ENCODE measurements at regions not wholly inside any gene's neighbourhood (a gene's known extent, or its start where the extent isn't known, plus 50 kb on each side); places are given as distances from the start of the nearest gene placed in this dataset.
"Not testable (repeated sequence)": the region's sequence is repeated elsewhere in the genome, so short reads cannot be mapped to it uniquely, and the experiment has no call there.

GRCh38 chr10:59053502-59053901 lies 122.9 kb upstream of the PHYHIPL start:
- not testable (repeated sequence) for FAIRE-seq

- FAIRE-seq, result no peak
Measured at GRCh38 chr10:59055045-59055444, 121.4 kb upstream of the PHYHIPL start.

GRCh38 chr10:59057345-59057744 lies 119.1 kb upstream of the PHYHIPL start:
- FAIRE-seq, result no peak

DNA sequence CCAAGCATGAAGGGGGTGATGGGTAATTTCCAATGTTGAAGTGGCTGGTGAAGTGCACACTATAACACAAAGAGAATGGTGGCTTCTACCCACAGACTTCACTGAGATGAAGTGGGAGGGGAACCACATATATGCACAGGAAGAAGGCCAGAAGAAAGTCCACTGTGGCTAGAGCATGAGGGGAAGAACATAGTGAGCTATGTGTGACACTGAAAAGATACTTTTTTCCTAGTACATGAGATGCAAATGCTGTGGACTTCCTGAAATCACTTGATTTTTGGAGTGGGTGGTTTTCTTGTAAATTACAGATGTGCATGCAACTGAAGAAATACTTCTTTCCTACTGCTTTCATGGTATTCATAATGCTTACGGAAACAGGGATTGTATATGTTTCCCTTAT lies 115.6 kb upstream of the PHYHIPL start:
- FAIRE-seq, result no peak

DNA sequence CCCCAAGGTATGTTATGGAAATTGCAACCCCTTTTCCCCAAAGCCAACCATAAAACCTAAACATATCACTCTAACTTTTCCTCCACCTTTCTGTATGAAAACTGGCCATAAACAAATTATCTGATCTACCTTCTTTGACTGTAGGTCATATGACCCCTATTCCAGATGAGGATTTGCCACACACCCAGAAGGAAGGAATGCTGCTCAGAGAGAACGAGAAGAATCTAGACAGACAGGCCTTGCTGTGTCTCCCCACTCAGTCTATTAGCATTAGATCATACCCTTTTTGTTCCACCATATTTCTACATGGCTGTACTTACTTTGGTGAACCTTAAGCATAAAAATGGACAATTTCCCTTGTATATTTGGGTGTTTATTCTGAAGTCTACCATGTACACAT lies 113.0 kb upstream of the PHYHIPL start:
- FAIRE-seq, result no peak

- FAIRE-seq, result no peak
Measured at GRCh38 chr10:59064080-59064692, 112.3 kb upstream of the PHYHIPL start.

GRCh38 chr10:59064759-59065539 lies 111.5 kb upstream of the PHYHIPL start:
- FAIRE-seq, result no peak

DNA sequence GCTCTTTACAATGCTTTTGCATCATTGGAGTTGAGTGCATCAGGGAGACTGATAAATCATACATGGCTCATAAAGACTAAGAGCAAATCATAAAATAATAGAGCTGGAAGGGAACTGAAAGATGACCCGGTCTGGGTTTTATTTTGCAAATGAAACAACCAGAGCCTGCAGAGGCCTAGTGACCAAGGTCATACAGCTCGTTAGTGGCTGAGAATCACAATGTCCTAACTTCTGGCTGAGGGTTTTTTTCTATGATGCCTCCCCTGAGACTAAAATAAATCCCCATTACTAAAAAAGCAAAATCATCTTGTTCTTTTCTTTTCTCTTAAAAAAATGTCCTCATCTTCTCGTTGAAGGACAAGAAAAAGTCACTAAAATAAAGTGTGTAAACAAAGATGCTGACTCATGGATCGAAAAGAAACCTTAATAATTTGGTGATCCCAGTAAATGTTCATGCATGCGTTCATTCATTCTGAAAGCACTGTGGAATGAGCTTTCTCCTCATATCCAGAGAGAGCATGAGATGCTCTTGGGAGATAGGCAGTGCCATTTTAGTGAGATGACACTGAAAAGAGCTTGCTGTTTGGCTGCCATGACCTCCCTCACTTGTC lies 107.8 kb upstream of the PHYHIPL start:
- FAIRE-seq, result no peak

- no peak for FAIRE-seq
Measured at GRCh38 chr10:59072038-59072437, 104.4 kb upstream of the PHYHIPL start.

GRCh38 chr10:59073456-59074053 lies 102.9 kb upstream of the PHYHIPL start:
- FAIRE-seq, result no peak

GRCh38 chr10:59075576-59075975 lies 100.9 kb upstream of the PHYHIPL start:
- no peak for FAIRE-seq

DNA sequence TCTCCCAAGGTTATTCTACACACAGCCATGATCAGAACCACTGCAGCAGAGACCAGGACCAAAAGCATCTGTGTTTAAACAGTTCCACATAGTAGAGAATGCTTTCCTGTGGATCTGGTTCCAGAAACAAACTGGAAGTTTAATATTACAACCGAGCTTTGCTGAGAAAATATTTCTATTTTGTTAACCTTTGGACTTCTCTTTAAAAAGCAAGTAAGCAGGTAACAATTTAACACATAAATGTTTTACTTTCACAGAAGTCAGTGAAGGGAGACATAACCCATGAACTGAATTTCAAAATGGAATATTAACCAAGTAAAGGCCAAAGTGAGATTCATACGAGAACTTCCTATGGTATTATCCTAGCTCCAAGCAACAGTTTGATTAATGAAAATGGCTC lies 98.6 kb upstream of the PHYHIPL start:
- FAIRE-seq, result no peak

DNA sequence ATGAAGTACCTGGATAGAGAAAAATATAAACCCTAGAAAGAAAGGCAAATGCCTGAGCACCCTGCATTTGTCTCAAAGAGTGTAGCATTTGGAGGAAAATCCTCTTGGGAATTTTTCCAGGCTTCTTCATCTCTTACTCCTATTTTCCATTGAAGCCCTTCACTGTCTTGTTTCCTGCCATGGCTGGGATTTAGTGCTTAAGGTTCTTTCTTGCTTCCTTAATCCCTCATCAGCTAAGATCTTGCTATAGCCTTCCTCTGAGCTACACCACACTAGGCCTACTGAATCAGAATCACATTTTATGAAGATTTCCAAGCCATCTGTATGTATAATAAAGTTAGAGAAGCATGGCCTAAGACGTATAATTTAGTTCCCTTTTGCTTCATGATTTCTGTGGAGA lies 97.5 kb upstream of the PHYHIPL start:
- FAIRE-seq, result no peak

DNA sequence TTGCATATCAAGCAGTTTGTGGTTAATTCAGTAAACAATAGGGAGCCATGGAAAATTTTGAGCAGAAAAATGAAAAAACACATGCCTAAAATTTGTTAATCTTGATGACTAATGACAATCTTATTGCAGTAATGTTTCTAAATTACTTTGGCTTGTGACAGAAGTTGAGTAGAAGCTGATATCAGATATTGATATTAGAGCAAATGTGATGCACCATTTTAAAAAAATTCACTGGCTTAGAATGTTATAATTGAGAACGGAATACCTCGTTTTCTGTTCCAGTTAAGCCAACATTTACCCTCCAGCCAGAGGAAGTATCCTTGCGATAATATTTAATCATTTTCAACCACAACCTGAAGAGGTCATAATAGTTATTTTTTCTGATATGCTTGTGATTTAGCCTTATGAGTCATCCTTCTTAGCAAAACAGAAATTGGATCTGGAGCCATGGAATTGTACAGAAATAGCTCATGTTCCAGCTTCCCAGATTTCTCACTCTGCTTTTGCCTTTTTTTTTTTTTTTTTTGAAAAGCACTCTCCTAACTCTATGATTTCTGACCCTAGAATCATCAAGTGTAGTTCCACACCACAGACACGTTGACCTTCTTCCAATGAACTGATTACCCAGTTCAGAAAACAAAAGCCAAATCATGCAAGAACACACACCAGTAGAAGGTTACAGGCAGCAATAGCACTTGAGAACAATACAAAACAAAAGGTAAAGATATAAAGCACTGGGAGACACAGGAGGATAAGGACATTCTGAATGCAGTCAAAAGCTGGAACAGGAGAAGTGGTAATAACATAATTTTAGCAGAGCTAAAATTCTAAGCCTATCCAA lies 96.8 kb upstream of the PHYHIPL start:
- no peak for FAIRE-seq

GRCh38 chr10:59082249-59082648 lies 94.2 kb upstream of the PHYHIPL start:
- no peak for FAIRE-seq

GRCh38 chr10:59085054-59085453 lies 91.4 kb upstream of the PHYHIPL start:
- FAIRE-seq, result no peak

DNA sequence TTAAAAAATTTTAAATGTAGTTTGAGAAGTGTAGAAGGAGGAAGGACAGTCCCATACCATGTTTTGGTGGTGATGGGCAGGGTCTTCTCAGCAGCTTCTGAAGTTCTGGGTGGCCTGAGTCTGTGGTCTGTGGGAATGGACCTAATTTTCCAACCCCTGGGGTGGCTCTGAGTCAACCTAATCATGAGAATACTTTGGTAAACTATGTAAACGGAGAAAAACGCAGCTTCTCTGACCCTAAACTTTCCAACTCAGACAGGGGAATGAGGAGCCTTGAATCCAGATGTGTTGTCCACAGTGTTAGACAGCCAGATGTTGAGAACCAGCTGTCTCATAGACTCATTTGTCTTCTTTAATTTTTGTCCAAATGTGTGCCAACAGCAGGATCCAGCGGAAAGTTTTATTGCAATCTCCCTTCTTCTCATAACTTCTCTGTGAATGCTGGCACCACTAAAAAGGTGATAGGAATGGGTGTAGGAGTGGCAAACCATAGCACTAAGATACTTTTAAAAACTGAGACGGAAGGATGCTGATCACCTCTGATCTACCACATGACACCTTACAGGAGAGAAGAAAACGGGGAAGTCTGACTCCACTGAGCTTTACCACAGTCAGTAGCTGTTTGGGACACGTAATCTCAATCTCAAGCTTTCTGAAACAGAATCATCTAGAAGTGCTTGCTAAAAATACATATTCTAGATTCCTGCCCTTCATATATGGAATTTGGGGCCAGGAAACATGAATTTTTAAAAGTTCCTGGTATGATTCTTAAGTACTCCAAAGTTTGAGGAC lies 90.5 kb upstream of the PHYHIPL start:
- no peak for FAIRE-seq

DNA sequence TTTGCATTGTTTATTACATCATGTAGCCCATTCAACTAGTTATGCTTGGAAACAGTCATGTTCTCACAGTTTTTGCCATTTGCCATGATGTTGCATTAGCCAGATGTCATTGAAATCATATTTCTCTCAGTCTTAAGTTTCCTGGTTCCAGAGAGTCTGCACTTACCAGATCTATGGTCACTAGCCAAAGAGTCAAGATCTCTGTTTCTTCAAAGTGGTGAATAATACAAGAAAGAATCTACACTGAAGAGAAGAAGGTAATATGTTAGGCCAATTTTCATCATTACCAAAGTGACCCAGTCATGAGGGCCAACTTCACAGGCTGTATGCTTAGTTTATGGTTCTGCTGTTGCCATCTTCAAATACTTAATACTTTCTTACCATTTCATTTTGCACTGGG lies 89.0 kb upstream of the PHYHIPL start:
- no peak for FAIRE-seq

- no peak for FAIRE-seq
Measured at GRCh38 chr10:59088912-59089573, 87.4 kb upstream of the PHYHIPL start.

DNA sequence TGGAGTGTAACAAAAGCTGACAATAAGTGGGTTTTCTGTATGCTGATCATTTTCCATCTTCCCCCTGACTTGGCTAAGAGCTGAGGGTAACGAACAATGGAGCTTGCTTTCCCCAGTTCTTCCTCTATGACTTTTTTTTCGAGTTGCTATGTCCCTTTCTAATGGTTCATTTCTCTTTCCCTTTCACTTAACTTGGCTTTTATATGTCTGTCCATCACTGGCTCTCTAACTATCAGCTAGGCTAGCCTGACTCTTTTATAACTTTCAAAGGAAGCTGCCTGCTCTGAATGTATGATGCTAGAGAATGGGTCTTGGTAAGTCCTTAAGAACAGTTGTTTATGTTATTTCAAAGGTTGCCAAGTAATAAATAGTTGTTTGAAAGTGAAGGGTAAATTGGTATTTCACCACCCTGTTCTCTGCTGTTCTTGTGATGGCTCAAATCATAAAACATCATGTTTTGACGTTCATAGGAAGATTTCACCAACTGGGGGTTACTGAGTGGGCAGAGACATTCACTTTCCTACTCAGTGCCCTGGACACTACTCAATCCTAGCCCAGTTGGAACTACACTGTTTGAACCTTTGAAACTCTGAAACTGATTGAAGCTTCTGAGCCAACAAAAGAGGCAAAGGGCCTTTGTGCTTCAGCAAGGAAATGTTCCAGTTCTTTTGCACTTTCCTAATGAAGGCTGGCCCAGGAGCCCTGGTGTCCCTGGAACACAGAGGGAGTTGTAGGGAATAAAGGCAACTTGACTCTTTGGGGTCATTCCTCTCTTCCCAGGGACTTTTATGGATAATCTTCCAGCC lies 85.4 kb upstream of the PHYHIPL start:
- FAIRE-seq, result no peak

DNA sequence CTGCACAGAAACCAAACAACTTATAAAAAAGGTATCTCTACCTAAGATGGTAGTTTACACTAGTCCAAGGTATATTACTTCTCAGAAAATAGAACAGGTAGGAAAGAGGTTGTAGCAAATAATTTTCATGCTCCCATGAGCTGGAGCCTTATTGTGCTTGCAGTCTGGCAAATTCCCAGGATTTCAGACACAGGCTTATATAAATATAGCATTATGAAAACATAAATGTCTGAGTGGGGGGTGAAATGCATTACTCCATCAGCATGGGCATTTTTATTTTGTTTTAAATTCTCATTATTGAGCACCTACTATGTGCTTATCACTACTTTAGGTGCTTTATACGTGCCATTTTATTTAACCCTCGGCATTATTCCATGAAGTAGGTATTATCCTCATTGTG lies 83.0 kb upstream of the PHYHIPL start:
- FAIRE-seq, result no peak

Measured in G401.6 (cell line).